ENCODE measurements at regions not wholly inside any gene's neighbourhood (a gene's known extent, or its start where the extent isn't known, plus 50 kb on each side); places are given as distances from the start of the nearest gene placed in this dataset.

DNA sequence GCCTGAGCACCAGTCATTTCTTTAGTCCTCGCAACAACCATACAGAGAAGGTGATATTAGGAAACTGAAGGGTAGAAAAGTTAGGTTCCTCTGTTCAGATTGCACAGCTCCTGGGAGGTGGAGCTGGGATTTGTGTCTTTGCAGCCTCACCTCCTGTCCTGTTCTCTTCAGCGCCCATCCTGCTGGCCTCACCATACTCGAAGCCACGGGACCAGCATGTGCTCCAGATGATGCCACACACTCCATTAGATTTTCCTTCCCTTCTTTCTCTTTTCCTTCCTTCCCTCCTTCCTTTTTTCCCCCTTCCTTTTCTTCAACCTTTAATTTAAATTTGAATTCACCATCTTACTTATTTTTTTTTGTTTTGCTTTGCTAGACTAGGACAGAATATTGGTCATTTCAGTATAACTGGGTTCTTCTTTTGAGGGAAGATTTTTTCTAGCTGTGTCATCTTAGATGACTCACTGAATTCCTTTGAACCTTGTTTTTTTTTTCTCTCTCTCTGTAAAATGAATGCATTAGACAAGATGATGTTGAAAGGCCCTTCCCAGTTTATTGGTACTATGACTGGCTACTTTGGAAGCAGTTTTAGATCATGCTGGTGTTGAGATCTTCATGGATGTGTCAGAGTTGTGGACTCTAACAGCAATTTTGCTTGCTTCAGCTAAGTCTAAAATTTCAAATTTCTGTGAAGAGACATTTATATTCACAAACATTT, 662.5 kb upstream of the TENM4 start:
- no peaks in the 10 kb centered on the region for H3K9me3 ChIP-seq (ENCODE audit: control insufficient read depth, insufficient read depth, low read depth, low read length)
- no TSS peak for BruUV-seq (replicated peaks)
- POLR2A ChIA-PET: no interaction called here
- no peaks in the 10 kb centered on the region for H3K27me3 ChIP-seq (ENCODE audit: control insufficient read depth, insufficient read depth, low read length)
- in situ Hi-C loops (cut with HindIII; ENCODE audit: low pct_unique_long_range_greater_than_20kb, low sequenced_read_pairs) (no loop called here), intact Hi-C loops (cut with micrococcal nuclease; ENCODE audit: unreplicated experiment) (no loop called here)
- no peak overlapping the region for H3K27ac ChIP-seq (ENCODE audit: low read length)
- no peak for TF ChIP-seq TCF7L2 (IDR thresholded peaks at IDR 0.05; ENCODE audit: low read depth, low read length)
- CTCF ChIA-PET: no interaction called here
- ATAC-seq (no peak), DNase-seq (ENCODE audit: low read depth, low spot score) (peak; percentile 2)
- no peaks in the 10 kb centered on the region for H3K36me3 ChIP-seq (ENCODE audit: control insufficient read depth, insufficient read depth, low read length)
- H3K4me1 ChIP-seq (ENCODE audit: control insufficient read depth, insufficient read depth, low read length): no peaks in the 10 kb centered on the region
- H3K4me3 ChIP-seq (ENCODE audit: low read depth in 2 of 2, low read length in 2 of 2): no peak overlapping the region

DNA sequence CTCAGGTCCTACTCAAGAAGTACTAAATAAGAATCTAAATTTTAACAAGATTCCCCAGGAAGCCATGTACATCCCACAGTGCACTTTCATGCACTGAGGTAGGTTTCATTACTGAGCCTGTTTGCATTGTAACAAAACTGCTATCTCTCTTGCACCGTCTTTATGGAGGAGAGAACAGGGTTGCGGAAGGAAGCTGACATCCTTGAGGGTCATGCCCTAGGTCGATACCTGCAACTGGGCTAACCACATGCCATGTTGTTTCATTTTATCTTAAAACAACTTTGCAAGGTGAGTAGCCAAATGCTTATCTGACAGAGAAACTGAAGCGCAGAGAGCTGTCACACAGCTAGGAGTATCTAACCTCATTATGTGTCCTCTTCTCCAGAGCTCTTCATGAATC, 656.3 kb upstream of the TENM4 start:
- in situ Hi-C loops (cut with HindIII; ENCODE audit: low pct_unique_long_range_greater_than_20kb, low sequenced_read_pairs): no loop called here
- CTCF ChIA-PET: interaction anchor here (0.6 kb wide), 1 partner anchor 997 kb away, joined by 4 read pairs; no protein-coding TSS in a partner anchor
- intact Hi-C loops (cut with micrococcal nuclease; ENCODE audit: unreplicated experiment): no loop called here
- Histone ChIP-seq H3K27ac (ENCODE audit: low read length) (no peak overlapping the region), H3K4me3 (ENCODE audit: low read depth in 2 of 2, low read length in 2 of 2) (no peak overlapping the region), H3K9me3 (ENCODE audit: control insufficient read depth, insufficient read depth, low read depth, low read length) (no peaks in the 10 kb centered on the region), H3K27me3 (ENCODE audit: control insufficient read depth, insufficient read depth, low read length) (no peaks in the 10 kb centered on the region), H3K4me1 (ENCODE audit: control insufficient read depth, insufficient read depth, low read length) (no peaks in the 10 kb centered on the region), H3K36me3 (ENCODE audit: control insufficient read depth, insufficient read depth, low read length) (no peaks in the 10 kb centered on the region)
- BruUV-seq (replicated peaks): no TSS peak
- DNase-seq (ENCODE audit: low read depth, low spot score): no peak
- TF ChIP-seq POLR2AphosphoS5 (IDR thresholded peaks at IDR 0.05; ENCODE audit: low read depth, low read length): no peak
- no peak for TF ChIP-seq REST (IDR thresholded peaks at IDR 0.05; ENCODE audit: insufficient read depth in 1 of 2, low read depth in 2 of 2, low read length in 1 of 2)
- TF ChIP-seq SIN3A (IDR thresholded peaks at IDR 0.05; ENCODE audit: borderline replicate concordance, insufficient read depth, low read depth, low read length): no peak
- TF ChIP-seq TCF7L2 (IDR thresholded peaks at IDR 0.05; ENCODE audit: low read depth, low read length): no peak
- TF ChIP-seq, protein P1, sequence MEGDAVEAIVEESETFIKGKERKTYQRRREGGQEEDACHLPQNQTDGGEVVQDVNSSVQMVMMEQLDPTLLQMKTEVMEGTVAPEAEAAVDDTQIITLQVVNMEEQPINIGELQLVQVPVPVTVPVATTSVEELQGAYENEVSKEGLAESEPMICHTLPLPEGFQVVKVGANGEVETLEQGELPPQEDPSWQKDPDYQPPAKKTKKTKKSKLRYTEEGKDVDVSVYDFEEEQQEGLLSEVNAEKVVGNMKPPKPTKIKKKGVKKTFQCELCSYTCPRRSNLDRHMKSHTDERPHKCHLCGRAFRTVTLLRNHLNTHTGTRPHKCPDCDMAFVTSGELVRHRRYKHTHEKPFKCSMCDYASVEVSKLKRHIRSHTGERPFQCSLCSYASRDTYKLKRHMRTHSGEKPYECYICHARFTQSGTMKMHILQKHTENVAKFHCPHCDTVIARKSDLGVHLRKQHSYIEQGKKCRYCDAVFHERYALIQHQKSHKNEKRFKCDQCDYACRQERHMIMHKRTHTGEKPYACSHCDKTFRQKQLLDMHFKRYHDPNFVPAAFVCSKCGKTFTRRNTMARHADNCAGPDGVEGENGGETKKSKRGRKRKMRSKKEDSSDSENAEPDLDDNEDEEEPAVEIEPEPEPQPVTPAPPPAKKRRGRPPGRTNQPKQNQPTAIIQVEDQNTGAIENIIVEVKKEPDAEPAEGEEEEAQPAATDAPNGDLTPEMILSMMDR (IDR thresholded peaks at IDR 0.05): no peak
- POLR2A ChIA-PET: interaction anchor here (0.6 to 0.7 kb wide), 2 partner anchors 10 to 27 kb away, joined by 3 read pairs; no protein-coding TSS in a partner anchor
- ATAC-seq: no peak

DNA sequence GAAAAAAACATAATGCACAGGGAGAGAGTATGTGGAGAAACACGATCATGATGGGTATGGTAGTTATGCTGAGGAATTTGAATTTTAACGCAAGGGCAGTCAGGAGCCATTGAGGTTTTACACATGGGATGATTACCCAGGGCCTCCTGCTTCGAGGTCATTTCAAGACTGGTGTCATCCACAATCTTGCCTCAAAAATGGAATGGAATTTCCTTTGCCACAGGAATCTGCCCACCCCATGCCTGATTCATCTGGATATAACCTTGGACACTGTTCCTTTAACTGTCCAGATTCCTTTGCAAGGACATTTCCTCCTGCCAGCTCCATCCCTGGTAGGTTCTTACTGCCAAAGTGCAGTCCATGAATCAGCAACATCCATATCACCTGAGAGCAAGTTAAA, 655.9 kb upstream of the TENM4 start:
- Histone ChIP-seq H3K27ac (ENCODE audit: low read length) (no peak overlapping the region), H3K9me3 (ENCODE audit: control insufficient read depth, insufficient read depth, low read depth, low read length) (no peaks in the 10 kb centered on the region), H3K4me3 (ENCODE audit: low read depth in 2 of 2, low read length in 2 of 2) (no peak overlapping the region), H3K36me3 (ENCODE audit: control insufficient read depth, insufficient read depth, low read length) (no peaks in the 10 kb centered on the region), H3K27me3 (ENCODE audit: control insufficient read depth, insufficient read depth, low read length) (no peaks in the 10 kb centered on the region), H3K4me1 (ENCODE audit: control insufficient read depth, insufficient read depth, low read length) (no peaks in the 10 kb centered on the region)
- DNase-seq (ENCODE audit: low read depth, low spot score): no peak
- BruUV-seq (replicated peaks): no TSS peak
- CTCF ChIA-PET: no interaction called here
- POLR2A ChIA-PET: interaction anchor here (0.6 kb wide), 1 partner anchor 27 kb away, joined by 3 read pairs; no protein-coding TSS in a partner anchor
- TF ChIP-seq SIN3A (IDR thresholded peaks at IDR 0.05; ENCODE audit: borderline replicate concordance, insufficient read depth, low read depth, low read length): no peak
- TF ChIP-seq TCF7L2 (IDR thresholded peaks at IDR 0.05; ENCODE audit: low read depth, low read length): no peak
- no peak for TF ChIP-seq POLR2AphosphoS5 (IDR thresholded peaks at IDR 0.05; ENCODE audit: low read depth, low read length)
- TF ChIP-seq, protein P1 (IDR thresholded peaks at IDR 0.05): no peak
- no peak for TF ChIP-seq REST (IDR thresholded peaks at IDR 0.05; ENCODE audit: insufficient read depth in 1 of 2, low read depth in 2 of 2, low read length in 1 of 2)
- intact Hi-C loops (cut with micrococcal nuclease; ENCODE audit: unreplicated experiment) (no loop called here), in situ Hi-C loops (cut with HindIII; ENCODE audit: low pct_unique_long_range_greater_than_20kb, low sequenced_read_pairs) (no loop called here)
- ATAC-seq: no peak

Data from Panc1 (cell line).